Gastrocnemius medialis (tissue), 4 donors: ENCODE measurements at regions not wholly inside any gene's neighbourhood (a gene's known extent, or its start where the extent isn't known, plus 50 kb on each side); places are given as distances from the start of the nearest gene placed in this dataset.

Source experiments
- ATAC-seq, 2 donors: fragments of 150-250 bp; one replicate each; pipeline ENCODE4 v1.9.1; 2016
- DNase-seq, 2 donors: peaks; one replicate each; pipeline ENCODE4 v3.0.0-alpha.2; 2019
- H3K27ac ChIP-seq, 4 donors: fragments of 200-600 bp; sonication (generic); 1 replicate in 1 of 4; 2 replicates in 3 of 4; pipeline ENCODE4 v1.5.1; 2016 to 2018; ENCODE audit warnings: mild to moderate bottlenecking in 2 of 4, moderate library complexity in 1 of 4
- H3K27me3 ChIP-seq, 3 donors: fragments of 200-600 bp; sonication (generic) in 2 of 3; 1 replicate in 1 of 3; 2 replicates in 2 of 3; pipeline versions ENCODE4 v1.5.1 to v1.6.0; 2016 to 2019; ENCODE audit warnings: mild to moderate bottlenecking in 1 of 3, moderate library complexity in 1 of 3
- H3K36me3 ChIP-seq, 2 donors: fragments of 200-600 bp; sonication (generic) in 1 of 2; one replicate each; pipeline ENCODE4 v1.5.1; 2017 to 2018
- H3K4me1 ChIP-seq, 2 donors: fragments of 200-600 bp; sonication (generic) in 1 of 2; one replicate each; pipeline ENCODE4 v1.5.1; 2016 to 2017; ENCODE audit warnings: mild to moderate bottlenecking in 2 of 2
- H3K4me3 ChIP-seq, 4 donors: fragments of 200-600 bp; sonication (generic) in 3 of 4; 1 replicate in 1 of 4; 2 replicates in 3 of 4; pipeline ENCODE4 v1.5.1; 2016 to 2019; ENCODE audit warnings: mild to moderate bottlenecking in 2 of 4
- H3K9me3 ChIP-seq, 3 donors: fragments of 200-600 bp; sonication (generic) in 2 of 3; 1 replicate in 1 of 3; 2 replicates in 2 of 3; pipeline ENCODE4 v1.5.1; 2016 to 2019
- POLR2A ChIP-seq, 2 donors: fragments of 450-650 bp; IDR thresholded peaks; one replicate each; pipeline ENCODE4 v1.6.1; 2017; ENCODE audit warnings: antibody characterized with exemption in 2 of 2, mild to moderate bottlenecking in 2 of 2, moderate library complexity in 2 of 2
- in situ Hi-C, 4 donors: fragments of 200-750 bp; cut with MboI; loops; one replicate each; pipeline versions ENCODE4 v1.15.0 to v1.8.0; 2017; ENCODE audit warnings: low sequenced_read_pairs in 4 of 4
- intact Hi-C: fragments of 100-400 bp; cut with DNase I; formaldehyde crosslinking; loops from one replicate; pipeline ENCODE4 v1.15.1; 2023; ENCODE audit warnings: low total_unique reads
- TF ChIP-seq, protein P1 (sequence below), 5 experiments: fragments of 450-650 bp in 3 of 5; fragments of 200-600 bp in 2 of 5; sonication (generic) in 2 of 5; IDR thresholded peaks in 4 of 5; conservative IDR thresholded peaks in 1 of 5; 1 replicate in 4 of 5; 2 replicates in 1 of 5; pipeline ENCODE4 v1.5.1; 2016 to 2019; ENCODE audit warnings: antibody characterized with exemption in 5 of 5, mild to moderate bottlenecking in 3 of 5, moderate library complexity in 3 of 5

DNA sequence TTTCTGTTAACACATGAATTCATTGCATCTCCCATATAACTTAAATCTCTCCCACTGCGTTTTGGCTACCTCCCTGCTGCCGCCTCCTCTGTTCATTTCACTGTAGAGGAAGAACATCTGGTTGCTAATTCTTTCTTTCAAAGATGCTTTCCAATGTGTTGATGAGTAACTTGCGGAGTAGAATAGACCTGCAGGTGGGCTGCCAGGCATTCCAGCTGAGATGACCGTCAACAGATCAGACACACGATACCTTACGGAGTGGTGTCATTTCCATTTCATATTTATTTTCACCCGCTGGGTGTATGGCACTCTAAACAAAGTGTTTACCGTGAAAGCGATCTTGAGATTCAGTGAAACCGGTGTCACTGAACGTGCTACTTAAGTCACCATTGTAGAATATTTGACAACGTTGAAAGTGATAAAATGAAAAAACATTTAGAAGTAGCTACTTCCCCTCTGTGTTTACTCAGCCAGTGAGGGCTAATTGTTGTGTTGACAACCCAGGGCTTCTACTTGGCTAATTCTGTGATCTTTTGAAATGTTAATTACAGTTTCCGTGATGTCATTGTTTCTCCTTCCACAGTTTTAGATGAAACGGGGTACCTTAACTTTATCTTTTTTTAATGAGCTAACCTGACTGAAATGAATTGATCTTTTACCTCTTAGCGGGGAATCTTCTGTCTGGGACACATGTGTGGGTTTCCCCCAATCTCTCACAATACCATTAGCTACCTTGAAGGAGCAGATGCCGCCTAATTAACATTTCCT, 228.5 kb upstream of the ARGLU1 start:
- Histone ChIP-seq H3K27me3 (no peaks in the 10 kb centered on the region), H3K9me3 (no peaks in the 10 kb centered on the region), H3K27ac (no peak overlapping the region), H3K36me3 (no peaks in the 10 kb centered on the region), H3K4me1 (no peaks in the 10 kb centered on the region), H3K4me3 (peak overlapping the region in 1 of 4 donors; percentile 34)
- intact Hi-C loops: no loop called here
- in situ Hi-C loops: no loop called here
- ATAC-seq: no peak
- no peak for DNase-seq
- TF ChIP-seq, protein P1, sequence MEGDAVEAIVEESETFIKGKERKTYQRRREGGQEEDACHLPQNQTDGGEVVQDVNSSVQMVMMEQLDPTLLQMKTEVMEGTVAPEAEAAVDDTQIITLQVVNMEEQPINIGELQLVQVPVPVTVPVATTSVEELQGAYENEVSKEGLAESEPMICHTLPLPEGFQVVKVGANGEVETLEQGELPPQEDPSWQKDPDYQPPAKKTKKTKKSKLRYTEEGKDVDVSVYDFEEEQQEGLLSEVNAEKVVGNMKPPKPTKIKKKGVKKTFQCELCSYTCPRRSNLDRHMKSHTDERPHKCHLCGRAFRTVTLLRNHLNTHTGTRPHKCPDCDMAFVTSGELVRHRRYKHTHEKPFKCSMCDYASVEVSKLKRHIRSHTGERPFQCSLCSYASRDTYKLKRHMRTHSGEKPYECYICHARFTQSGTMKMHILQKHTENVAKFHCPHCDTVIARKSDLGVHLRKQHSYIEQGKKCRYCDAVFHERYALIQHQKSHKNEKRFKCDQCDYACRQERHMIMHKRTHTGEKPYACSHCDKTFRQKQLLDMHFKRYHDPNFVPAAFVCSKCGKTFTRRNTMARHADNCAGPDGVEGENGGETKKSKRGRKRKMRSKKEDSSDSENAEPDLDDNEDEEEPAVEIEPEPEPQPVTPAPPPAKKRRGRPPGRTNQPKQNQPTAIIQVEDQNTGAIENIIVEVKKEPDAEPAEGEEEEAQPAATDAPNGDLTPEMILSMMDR (IDR thresholded peaks at IDR 0.05 in 4 of 5, conservative IDR thresholded peaks at IDR 0.05 in 1 of 5): no peak
- no peak for TF ChIP-seq POLR2A (IDR thresholded peaks at IDR 0.05)

DNA sequence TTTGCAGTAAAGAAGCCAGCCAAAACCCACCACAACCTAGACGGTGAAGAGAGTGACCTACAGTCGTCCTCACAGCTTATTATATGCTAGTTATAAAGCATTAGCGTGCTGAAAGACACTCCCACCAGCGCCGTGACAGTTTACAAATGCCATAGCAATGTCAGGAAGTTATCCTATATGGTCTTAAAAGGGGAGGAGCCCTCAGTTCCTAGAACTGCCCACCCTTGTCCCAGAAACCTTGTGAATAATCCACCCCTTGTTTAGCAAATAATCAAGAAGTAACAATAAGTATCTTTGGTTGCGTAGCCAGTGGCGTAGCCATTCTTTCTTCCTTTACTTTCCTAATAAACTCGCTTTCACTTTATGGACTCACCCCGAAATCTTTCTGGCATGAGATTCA, 227.9 kb upstream of the ARGLU1 start:
- Histone ChIP-seq H3K27me3 (no peaks in the 10 kb centered on the region), H3K4me1 (no peaks in the 10 kb centered on the region), H3K9me3 (no peaks in the 10 kb centered on the region), H3K27ac (no peak overlapping the region), H3K4me3 (peak overlapping the region in 1 of 4 donors; percentile 34), H3K36me3 (no peaks in the 10 kb centered on the region)
- in situ Hi-C loops: no loop called here
- intact Hi-C loops: no loop called here
- TF ChIP-seq POLR2A (IDR thresholded peaks at IDR 0.05): no peak
- TF ChIP-seq, protein P1 (IDR thresholded peaks at IDR 0.05 in 4 of 5, conservative IDR thresholded peaks at IDR 0.05 in 1 of 5): no peak
- DNase-seq (no peak), ATAC-seq (no peak)

DNA sequence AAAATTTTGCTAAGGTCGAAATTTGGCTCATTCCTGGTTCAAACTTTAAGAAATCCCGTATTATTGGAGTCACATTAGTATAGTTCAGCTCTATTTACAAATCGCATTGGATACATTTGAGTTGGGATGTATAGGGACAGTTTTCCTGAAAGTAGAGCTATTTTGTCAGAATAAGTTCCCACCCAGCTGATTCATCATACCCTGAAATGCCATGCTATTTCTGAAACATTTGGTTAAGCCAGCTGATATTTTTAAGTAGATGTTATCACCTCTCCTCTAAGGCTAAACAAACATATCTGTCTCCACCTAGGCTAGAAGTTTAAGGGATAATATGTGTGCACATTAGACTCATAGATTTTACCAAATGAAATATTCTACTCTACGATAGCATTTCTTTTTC, 226.2 kb upstream of the ARGLU1 start:
- Histone ChIP-seq H3K36me3 (no peaks in the 10 kb centered on the region), H3K27me3 (no peaks in the 10 kb centered on the region), H3K4me3 (no peak overlapping the region), H3K9me3 (no peaks in the 10 kb centered on the region), H3K4me1 (no peaks in the 10 kb centered on the region), H3K27ac (no peak overlapping the region)
- TF ChIP-seq, protein P1 (IDR thresholded peaks at IDR 0.05 in 4 of 5, conservative IDR thresholded peaks at IDR 0.05 in 1 of 5): no peak
- no peak for TF ChIP-seq POLR2A (IDR thresholded peaks at IDR 0.05)
- DNase-seq: no peak
- intact Hi-C loops (no loop called here), in situ Hi-C loops (no loop called here)
- ATAC-seq: no peak

DNA sequence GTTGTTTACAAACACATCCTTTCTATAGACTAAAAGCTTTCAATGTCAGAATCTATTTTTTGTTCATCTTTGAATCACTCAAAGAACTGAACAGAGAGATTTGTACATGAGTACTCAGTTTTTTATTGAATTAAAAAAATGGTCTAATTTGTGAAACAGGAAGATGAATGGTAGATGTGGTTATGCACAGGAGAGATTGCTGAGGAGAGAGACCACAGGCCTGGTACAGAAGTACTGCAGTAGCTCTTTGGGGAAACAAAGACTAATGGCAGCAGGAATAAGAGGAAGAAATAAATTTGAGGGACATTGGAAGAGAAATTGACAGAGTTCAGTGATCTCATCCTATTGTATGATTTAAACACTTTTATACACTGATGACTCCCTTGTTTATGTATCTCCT, 222.0 kb upstream of the ARGLU1 start:
- intact Hi-C loops (no loop called here), in situ Hi-C loops (no loop called here)
- no peaks in the 10 kb centered on the region for H3K36me3 ChIP-seq
- no peaks in the 10 kb centered on the region for H3K27me3 ChIP-seq
- ATAC-seq (no peak), DNase-seq (no peak)
- H3K9me3 ChIP-seq: no peaks in the 10 kb centered on the region
- no peak for TF ChIP-seq POLR2A (IDR thresholded peaks at IDR 0.05)
- TF ChIP-seq, protein P1 (IDR thresholded peaks at IDR 0.05 in 4 of 5, conservative IDR thresholded peaks at IDR 0.05 in 1 of 5): no peak
- no peak overlapping the region for H3K27ac ChIP-seq
- H3K4me3 ChIP-seq: no peak overlapping the region
- no peaks in the 10 kb centered on the region for H3K4me1 ChIP-seq
